SK-MEL-5 (cell line): ENCODE measurements at regions not wholly inside any gene's neighbourhood (a gene's known extent, or its start where the extent isn't known, plus 50 kb on each side); places are given as distances from the start of the nearest gene placed in this dataset.
"Not testable (repeated sequence)": the region's sequence is repeated elsewhere in the genome, so short reads cannot be mapped to it uniquely, and the experiment has no call there.

Experiments
- DNase-seq: peaks from one replicate; pipeline ENCODE4 v3.0.0-alpha.2; 2016; ENCODE audit warnings: low read depth, low spot score
- in situ Hi-C: cut with HindIII; loops from 2 replicates; pipeline ENCODE4 v1.10.0; 2016; ENCODE audit warnings: low sequenced_read_pairs, high pct_unique_total_duplicates, low pct_unique_long_range_greater_than_20kb

DNA sequence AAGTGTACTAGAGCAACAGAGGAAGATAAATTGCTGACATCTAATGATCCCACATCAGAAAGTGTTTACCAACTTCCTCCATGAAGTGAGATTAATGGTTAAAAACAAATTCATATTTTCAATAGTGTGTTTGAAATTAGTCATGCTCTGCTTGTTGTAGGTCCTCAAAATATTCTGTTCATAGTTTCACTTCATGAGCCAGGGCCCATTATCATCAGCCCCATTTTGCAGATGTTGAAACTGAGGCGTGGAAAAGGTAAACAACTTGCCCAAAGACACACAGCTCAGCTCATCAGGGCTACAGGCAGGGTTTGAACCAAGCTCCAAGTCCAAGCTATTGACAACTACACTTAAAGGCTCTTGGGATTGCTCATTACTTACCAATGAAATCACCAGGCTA lies 103.5 kb upstream of the PPARGC1A start:
- in situ Hi-C loops: no loop called here
- DNase-seq: no peak

DNA sequence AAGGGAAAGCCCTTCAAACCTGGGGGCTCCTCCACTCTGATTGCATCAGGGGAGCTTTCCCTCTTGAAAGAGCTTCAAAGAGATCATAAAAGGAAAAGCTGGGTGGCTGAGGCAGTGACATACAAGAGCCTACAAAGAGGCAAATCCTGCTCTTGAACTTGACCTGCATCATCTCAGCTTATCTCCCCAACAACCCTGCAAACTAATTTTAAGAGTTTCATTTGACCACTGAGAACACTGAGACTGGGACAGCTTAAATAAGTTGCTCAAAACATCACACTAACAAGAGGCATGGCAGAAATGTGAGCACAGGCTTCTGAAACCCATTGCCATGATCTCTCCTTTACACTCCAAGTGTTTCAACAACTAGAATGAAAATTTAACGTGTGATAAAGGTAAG lies 101.6 kb upstream of the PPARGC1A start:
- in situ Hi-C loops: no loop called here
- DNase-seq: no peak

DNA sequence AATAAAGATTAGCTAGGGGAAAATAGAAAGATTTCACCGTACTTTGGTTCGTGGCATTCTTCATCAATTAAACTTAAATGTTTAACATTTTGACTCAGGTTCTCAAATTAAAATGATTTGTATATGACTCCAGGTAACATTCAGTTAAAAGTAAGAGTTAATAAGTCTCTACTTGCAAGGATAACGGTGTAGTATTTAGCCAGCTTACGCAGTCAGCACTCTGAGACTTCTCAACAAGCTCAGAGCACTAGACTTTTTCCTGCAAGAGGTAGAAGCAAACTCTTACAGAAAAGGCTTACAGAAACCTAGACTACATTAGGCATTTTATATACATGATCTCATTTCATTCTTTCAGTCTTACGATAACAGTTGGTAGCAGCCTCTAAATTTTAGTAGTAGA lies 96.4 kb upstream of the PPARGC1A start:
- in situ Hi-C loops: no loop called here
- DNase-seq: no peak

DNA sequence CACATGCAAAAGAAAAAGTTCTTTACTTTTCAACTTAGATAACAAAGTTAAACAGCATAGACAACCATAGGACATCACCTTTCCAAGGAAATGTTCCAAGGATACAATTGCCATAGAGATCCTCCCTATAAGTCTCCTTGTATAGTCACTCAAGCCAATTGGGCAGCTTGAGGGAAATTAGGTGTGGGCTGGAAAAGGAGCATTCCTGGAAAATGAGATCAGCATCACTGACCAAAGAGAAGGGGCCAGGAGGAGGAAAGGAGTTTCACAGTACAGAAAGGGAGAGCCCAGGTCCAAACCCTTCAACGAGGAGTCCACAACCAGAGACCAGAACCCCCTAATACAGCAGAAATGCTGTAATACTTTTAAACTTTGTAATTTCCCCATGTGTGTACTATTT lies 91.5 kb upstream of the PPARGC1A start:
- in situ Hi-C loops: no loop called here
- no peak for DNase-seq

DNA sequence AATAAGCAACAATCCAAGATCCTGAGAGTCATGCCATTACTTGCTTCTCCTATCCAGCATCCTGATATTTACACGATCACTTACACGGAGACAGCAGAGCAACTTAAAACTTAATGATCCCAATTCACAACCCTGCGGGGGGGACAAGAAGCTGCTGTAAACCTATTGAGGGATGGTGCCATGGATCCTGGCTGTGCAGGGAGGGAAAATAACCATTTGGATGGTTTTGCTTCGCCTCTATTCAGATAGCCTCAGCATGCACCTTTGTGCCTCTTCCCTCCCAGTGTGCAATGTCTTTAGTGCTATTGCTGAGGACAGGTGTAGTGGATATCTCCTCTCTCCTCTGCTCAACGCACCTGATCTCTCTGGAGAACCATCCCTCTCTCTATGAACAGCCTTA lies 89.7 kb upstream of the PPARGC1A start:
- DNase-seq: no peak
- in situ Hi-C loops: no loop called here

DNA sequence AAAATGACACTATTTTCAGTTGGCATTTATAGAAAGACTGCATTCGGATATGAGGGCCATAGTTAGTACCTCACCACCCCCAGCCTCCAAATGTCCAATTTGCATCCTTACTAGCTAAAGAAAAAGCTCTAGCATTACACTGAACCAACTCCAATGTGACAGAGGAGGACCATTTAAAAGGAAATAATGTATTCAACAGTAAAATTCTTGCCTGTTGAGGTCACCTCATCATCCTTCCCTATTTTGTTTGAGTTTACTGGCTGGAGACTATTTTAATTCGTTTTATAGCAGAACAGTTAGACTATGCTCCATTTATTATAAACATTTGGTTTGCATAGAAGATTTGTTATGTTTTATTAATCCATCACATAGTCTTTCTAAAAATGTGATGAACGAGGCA lies 88.2 kb upstream of the PPARGC1A start:
- no peak for DNase-seq

DNA sequence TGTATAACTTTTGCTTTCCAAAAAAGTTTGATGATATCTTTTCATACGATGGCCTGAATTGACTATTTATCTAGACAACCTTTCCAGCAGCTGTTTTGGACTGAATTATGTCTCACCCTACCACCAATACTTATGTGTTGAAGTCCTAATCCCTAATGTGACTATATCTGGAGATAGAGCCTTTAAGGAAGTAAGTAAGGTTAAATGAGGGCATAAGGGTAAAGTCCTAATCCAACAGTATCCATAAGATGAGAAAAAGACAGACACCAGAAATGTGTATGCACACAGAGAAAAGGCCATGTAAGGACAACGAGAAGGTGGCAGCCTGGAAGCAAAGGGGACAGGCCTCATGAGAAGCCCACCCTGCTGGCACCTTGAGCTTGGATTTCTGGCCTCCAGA lies 86.6 kb upstream of the PPARGC1A start:
- in situ Hi-C loops: no loop called here
- DNase-seq: no peak

More for the DNA sequence above, 88.2 kb upstream of the PPARGC1A start:
- in situ Hi-C loops: no loop called here

DNA sequence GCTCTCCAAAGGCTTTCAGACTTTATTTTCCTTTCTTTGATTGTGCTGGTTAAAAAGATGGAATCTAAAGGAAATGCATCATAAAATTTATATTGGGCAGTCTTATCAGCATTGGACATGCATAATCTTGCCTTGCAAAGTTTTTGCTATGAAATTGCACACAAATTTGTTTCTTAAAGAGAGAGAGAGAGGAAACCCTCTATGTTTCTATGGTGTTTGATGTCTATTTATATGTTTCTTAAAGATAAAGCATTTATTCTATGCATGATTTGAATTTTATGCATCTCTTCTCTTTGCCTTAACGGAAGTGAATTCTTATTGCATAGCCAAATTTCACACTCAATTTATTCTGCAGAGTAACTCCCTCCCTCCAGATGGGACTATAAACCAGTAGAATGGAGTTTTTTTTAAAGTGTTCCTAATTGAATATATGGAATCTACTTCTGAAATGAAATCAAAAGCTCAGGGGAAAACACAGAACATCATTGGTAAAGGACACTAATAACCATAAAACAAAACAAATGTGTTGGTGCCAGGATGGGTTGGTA lies 83.5 kb upstream of the PPARGC1A start:
- in situ Hi-C loops: no loop called here
- no peak for DNase-seq

DNA sequence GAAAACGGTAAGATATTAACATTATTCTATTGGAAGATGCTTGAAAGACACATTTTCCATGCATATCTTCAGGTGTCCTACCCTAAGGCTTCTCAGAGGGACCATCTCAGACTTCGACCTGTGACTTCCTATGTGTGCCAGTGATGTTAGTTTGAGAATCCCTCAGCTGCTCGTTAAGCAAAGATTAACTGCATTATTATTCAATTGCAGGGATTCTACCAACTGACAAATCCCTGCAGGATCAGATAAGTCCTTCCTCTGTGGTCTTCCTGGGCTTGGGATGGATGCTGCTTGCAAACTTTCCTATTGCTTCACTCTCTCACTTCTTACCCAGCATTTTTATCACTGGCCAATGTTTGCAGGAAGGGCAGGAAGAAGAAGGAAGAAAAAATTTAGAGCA lies 83.0 kb upstream of the PPARGC1A start:
- in situ Hi-C loops: no loop called here
- DNase-seq: no peak

DNA sequence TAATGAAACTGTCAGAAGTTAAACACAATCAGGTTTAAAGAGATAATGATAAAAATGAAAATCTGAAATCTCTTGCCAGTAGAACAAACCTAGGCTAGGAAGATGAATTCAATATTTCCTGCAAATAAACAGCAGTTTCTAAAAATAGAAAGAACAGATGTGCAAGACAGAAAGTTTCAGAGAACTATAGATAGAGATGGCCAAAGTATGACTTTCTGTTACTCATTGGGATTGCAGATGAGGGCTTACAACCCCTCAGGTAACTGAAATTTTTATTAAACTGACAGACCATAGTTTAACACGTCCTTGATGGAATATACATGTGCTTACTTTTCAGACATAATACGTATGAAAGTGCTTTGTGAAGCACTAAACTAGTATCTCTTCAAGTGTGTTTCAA lies 82.3 kb upstream of the PPARGC1A start:
- in situ Hi-C loops: no loop called here
- DNase-seq: no peak

DNA sequence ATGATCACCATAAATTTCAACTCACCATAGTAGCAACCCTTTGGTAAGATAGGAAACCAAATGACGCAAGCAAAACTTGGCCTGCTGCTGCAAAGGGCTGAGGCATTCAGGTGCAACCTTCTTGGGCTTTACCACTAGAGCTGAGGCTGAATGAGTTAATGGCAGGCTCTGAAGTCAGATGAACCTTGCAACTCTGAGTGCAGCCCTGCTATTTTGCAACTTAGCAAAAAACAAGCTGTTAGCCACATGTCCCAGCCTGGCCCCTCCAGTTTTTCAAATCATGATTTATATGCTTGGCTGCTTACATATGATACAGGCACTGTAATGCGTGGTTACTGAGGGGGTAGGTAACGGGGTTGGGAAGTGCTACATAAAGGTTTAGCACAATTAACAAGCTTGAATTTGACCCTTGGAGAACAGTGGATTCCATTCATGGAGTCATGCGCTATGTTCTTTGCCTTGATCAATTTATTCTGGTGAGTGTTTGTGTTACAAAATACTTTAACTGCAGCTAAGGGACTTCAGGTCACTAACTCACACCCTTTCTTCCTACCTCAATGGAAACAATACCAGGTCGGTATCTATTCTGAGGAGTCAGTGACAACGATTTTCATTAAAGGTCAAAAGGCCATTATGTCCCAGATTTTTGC lies 80.5 kb upstream of the PPARGC1A start:
- peak; percentile 60 for DNase-seq
- in situ Hi-C loops: no loop called here

DNA sequence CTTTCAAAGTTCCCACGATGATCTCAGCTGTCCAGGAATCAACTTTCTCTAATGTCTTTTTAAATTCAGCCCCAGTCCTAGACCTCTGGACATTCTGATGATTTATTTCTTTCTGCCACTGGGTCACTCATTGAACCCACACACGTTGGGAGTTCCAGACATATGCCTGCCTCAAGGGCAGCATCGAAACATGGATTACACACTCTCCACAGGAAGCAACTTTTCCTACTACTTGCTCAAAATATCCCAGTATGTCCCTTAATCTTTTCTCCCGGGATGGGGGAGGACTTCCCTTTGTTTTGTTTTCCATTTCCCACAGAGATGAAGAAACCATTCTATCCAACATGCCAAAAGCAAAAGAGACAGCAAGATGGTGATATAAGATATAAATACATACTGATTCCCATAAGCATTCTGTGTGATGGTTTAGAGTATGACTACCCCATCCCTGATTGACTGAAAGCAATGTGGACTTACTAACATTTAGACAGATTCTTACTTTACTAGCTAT lies 79.8 kb upstream of the PPARGC1A start:
- no peak for DNase-seq
- in situ Hi-C loops: no loop called here

DNA sequence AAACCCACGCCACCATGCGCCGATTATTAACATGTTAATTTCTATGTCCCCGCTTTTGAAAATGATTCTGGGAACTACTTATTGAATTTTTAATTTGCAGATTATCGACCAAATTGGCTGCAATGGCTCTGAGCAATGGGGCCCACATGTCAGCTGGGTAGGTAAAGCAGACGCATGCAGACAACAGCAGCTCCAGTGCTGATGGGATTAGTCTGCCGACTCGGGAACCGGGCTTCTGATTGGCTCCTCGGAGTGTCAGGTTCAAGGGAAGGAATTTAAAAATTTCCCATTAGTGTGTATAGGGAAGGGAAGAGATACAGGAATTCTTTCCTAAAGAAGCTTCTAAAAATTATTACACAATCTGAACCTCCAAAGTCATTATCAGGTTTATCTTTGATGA lies 77.4 kb upstream of the PPARGC1A start:
- in situ Hi-C loops: no loop called here
- no peak for DNase-seq

DNA sequence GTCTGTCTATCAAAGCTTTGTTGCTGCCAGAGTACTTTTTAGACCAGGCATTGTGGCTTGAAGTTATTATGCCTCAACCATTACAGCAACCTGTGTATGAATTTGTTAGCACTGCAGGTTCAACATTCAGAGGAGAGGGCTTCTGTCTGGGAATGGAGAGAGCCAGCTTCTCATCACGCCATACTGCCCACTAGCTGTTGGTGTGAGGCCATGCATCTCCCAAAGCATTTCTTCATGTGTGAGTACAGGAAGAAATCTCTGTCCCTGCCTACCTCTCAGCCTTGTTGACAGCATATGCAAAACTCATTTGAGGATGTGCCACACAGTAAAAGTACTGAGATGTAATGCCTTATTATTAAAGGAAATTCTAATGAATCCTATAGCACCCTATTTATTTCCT lies 76.9 kb upstream of the PPARGC1A start:
- peak; percentile 69 for DNase-seq
- in situ Hi-C loops: no loop called here

DNA sequence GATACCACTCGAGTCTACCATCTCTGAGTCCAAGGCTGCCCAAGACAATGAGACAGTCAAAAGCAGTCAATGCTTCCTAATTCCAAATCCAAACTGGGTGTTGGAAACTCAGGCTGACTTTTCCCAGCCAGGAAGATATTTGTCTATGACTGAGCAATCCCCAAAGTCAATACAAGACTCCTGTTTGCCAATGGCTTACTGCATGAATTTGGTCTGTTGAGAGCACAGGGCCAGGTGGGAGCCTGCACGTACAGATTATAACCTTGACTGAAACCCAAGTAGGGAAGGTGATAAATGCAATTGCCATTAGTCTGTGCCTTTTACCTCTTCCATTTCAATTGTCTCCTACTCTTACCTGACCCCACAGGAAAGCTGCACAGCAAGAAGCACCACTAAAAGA lies 72.6 kb upstream of the PPARGC1A start:
- in situ Hi-C loops: no loop called here
- DNase-seq: no peak

DNA sequence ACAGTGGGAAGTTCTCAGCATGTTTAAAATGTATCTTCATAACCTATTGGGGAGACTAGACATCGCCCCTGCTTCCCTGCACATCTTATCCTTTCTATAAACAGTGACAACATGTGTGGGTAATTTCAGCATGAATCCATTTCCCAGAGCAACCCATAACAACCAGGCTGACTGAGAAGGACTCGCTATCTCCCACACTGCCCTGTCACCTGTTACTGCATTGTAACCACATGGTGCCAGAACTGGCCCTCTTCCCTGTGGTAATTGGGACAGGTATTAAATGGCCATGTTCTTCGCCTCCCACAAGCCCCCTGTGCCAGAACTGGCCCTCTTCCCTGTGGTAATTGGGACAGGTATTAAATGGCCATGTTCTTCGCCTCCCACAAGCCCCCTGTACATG lies 71.5 kb upstream of the PPARGC1A start:
- in situ Hi-C loops, DNase-seq: not testable (repeated sequence)

DNA sequence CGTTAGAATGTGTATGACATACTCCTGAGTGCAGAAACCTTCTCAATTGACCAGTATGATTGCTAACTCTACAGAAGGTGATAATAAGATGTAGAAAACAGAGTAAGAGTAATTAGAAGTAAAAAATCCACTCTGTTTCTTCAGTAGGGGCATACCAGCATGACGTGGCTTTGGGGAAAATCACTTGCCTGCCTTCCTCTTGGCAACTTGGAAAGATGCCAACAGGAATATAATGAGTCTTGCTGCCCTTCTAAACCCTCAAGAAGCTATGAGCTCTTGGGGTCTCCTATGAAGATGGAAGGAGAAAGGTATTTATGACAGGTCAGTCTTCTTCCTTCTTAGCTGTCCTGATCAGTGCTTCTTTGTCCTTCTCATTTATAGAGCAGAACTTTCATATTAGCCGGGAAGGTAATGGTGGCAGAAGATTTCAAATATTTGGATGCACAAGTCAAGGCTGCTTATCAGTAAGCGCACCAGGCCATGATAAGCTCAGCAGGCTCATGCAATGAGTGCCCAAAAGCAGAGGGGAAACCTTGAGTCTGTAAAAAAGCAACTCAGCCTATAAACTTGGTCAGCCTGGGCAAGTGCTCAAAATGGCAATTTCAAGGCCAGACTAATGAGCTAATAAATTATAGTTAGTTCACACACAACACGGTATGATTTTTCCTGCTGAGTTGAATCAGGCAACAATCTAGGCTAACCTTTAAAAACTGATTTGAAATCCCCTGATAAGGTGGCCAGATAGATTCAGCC lies 69.7 kb upstream of the PPARGC1A start:
- in situ Hi-C loops: no loop called here
- no peak for DNase-seq

DNA sequence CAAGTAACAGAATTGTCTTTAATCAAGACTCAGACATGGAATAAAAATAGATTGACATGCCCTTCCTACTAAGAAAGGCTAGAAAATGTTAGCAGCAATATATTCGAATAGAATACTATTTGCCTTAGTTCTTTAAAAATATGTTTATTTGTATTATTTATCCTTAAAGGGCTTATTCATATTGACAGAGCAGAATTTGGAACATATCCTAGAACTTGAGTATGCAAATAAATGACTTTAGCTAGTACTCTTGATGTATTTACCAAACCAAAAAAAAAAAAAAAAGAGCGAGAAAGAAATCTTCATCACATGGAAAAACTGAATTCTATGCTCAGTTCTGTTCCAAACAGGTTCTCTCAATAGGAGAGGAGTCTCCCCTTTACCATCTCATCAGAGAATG lies 68.9 kb upstream of the PPARGC1A start:
- DNase-seq: no peak
- in situ Hi-C loops: no loop called here

DNA sequence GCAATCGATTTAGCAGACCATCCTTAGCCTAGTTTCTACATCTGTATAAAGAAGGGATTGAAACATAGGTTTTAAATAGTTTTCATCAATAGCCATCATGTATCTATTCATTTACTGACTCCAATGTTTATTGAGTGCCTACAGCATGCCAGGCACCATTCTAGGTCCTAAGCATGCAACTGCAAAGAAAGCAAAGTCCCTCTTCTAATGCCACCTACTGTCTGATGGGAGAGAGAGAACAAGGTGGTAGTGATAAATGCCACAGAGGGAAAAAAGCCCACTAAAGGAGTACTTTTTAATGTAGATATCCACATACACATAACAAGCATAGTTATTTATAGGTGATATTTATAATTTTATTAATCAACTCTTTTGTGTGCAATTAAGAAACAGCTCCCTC lies 67.6 kb upstream of the PPARGC1A start:
- DNase-seq: peak; percentile 57
- in situ Hi-C loops: no loop called here
